ENCODE measurements at regions not wholly inside any gene's neighbourhood (a gene's known extent, or its start where the extent isn't known, plus 50 kb on each side); places are given as distances from the start of the nearest gene placed in this dataset.

GRCh38 chr1:221241157-221241556, 361.9 kb downstream of the HLX start:
- TF ChIP-seq CTCF (conservative IDR thresholded peaks at IDR 0.05 in 1 of 2, IDR thresholded peaks at IDR 0.05 in 1 of 2; ENCODE audit: low read depth in 1 of 2, low read length in 2 of 2) = no peak
- no peak for TF ChIP-seq EZH2 (IDR thresholded peaks at IDR 0.05; ENCODE audit: low read length, missing control alignments)
